ENCODE measurements at regions not wholly inside any gene's neighbourhood (a gene's known extent, or its start where the extent isn't known, plus 50 kb on each side); places are given as distances from the start of the nearest gene placed in this dataset.

DNA sequence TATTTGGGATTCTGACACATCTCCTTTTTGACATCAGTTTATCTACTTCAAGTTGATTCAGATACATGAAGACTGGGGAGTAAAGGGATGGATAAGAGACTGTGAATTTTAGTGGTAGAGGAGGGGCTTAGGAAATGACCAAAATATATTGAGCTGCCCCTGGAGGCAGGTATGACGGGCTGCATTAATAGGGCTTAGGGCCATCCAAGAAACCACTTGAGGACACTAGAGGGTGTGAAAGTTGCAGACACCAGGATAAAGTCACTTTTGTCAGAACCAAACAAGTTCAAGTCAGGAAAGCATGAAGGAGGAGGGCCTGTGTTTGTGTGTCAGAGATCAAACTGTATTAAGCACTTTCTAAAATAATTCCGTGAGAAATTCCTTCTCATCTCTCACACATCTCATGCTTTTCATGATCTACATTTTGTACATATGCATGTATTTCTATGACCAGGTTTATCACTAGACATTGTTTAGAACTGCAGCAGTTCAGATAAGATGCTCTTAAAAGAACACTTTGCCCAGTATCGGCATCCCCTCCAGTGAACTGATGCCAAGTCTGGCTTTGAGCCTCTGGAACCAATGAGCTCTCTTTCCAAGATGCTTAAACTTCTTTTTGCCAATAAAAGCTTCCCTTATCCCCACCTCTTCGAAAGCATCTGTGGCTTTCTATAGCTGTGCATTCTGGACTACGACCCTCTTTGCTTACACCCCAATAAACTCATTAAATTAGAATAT, 136.9 kb downstream of the SLC38A1 start:
- Histone ChIP-seq H3K36me3 (ENCODE audit: low read length) (no peaks in the 10 kb centered on the region), H3F3A (ENCODE audit: insufficient read depth) (no peaks in the 10 kb centered on the region), H3K27ac (ENCODE audit: low read depth, low read length) (no peak overlapping the region), H3K9me2 (replicated peaks; ENCODE audit: insufficient read depth, low read length) (no peaks in the 10 kb centered on the region), H3K9ac (ENCODE audit: low read length) (no peak overlapping the region), H3K27me3 (ENCODE audit: low read length) (no peaks in the 10 kb centered on the region), H3K79me2 (ENCODE audit: insufficient read depth, low read length) (no peaks in the 10 kb centered on the region), H4K20me1 (ENCODE audit: low read depth, low read length) (no peaks in the 10 kb centered on the region), H2AFZ (ENCODE audit: low read depth, low read length, severe bottlenecking) (no peak overlapping the region), H3K4me2 (ENCODE audit: low read depth, low read length, poor library complexity, severe bottlenecking) (no peak overlapping the region), H3K4me3 (ENCODE audit: insufficient read depth, low read length, poor library complexity, severe bottlenecking) (no peak overlapping the region), H3K9me3 (ENCODE audit: insufficient read depth, low read length) (no peaks in the 10 kb centered on the region)
- TF ChIP-seq CTCF (IDR thresholded peaks at IDR 0.05; ENCODE audit: insufficient read depth, low read length, poor library complexity, severe bottlenecking), result no peak
- no peak for TF ChIP-seq EZH2phosphoT487 (conservative IDR thresholded peaks at IDR 0.05; ENCODE audit: low read length)

DNA sequence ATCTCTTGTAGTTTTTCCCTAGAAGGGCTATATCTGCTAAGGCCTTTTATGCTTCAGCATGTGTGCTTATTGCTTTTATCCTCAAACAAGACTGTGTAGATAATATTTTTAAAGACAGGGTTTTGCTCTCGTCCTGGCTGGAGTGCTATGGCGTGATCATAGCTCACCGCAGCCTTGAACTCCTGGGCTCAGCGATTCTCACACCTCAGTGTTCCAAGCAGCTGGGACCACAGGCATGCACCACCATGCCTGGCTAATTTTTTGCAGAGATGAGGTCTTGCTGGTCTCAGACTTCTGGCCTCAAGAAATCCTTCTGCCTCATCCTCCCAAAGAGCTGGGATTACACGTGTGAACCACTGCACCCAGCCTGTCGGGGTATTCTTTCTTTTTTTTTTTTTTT, 137.3 kb upstream of the SCAF11 start:
- TF ChIP-seq EZH2phosphoT487 (conservative IDR thresholded peaks at IDR 0.05; ENCODE audit: low read length), result no peak
- no peak for TF ChIP-seq CTCF (IDR thresholded peaks at IDR 0.05; ENCODE audit: insufficient read depth, low read length, poor library complexity, severe bottlenecking)
- H3K4me2 ChIP-seq (ENCODE audit: low read depth, low read length, poor library complexity, severe bottlenecking), result no peak overlapping the region
- no peaks in the 10 kb centered on the region for H3K27me3 ChIP-seq (ENCODE audit: low read length)
- H3K79me2 ChIP-seq (ENCODE audit: insufficient read depth, low read length), result no peaks in the 10 kb centered on the region
- H3K9ac ChIP-seq (ENCODE audit: low read length), result no peak overlapping the region
- no peaks in the 10 kb centered on the region for H3F3A ChIP-seq (ENCODE audit: insufficient read depth)
- no peaks in the 10 kb centered on the region for H3K36me3 ChIP-seq (ENCODE audit: low read length)
- no peak overlapping the region for H2AFZ ChIP-seq (ENCODE audit: low read depth, low read length, severe bottlenecking)
- H3K27ac ChIP-seq (ENCODE audit: low read depth, low read length), result no peak overlapping the region
- no peaks in the 10 kb centered on the region for H3K9me3 ChIP-seq (ENCODE audit: insufficient read depth, low read length)
- H3K9me2 ChIP-seq (replicated peaks; ENCODE audit: insufficient read depth, low read length), result no peaks in the 10 kb centered on the region
- H3K4me3 ChIP-seq (ENCODE audit: insufficient read depth, low read length, poor library complexity, severe bottlenecking), result no peak overlapping the region
- no peaks in the 10 kb centered on the region for H4K20me1 ChIP-seq (ENCODE audit: low read depth, low read length)

GRCh38 chr12:46126050-46126727, 135.8 kb upstream of the SCAF11 start:
- H3K27ac ChIP-seq (ENCODE audit: low read depth, low read length), result no peak overlapping the region
- no peak overlapping the region for H3K4me2 ChIP-seq (ENCODE audit: low read depth, low read length, poor library complexity, severe bottlenecking)
- TF ChIP-seq EZH2phosphoT487 (conservative IDR thresholded peaks at IDR 0.05; ENCODE audit: low read length) (no peak), CTCF (IDR thresholded peaks at IDR 0.05; ENCODE audit: insufficient read depth, low read length, poor library complexity, severe bottlenecking) (no peak)
- H3K27me3 ChIP-seq (ENCODE audit: low read length), result no peaks in the 10 kb centered on the region
- H3F3A ChIP-seq (ENCODE audit: insufficient read depth), result no peaks in the 10 kb centered on the region
- H3K79me2 ChIP-seq (ENCODE audit: insufficient read depth, low read length), result no peaks in the 10 kb centered on the region
- no peaks in the 10 kb centered on the region for H3K9me2 ChIP-seq (replicated peaks; ENCODE audit: insufficient read depth, low read length)
- no peak overlapping the region for H3K9ac ChIP-seq (ENCODE audit: low read length)
- H3K9me3 ChIP-seq (ENCODE audit: insufficient read depth, low read length), result no peaks in the 10 kb centered on the region
- H2AFZ ChIP-seq (ENCODE audit: low read depth, low read length, severe bottlenecking), result no peak overlapping the region
- H3K4me3 ChIP-seq (ENCODE audit: insufficient read depth, low read length, poor library complexity, severe bottlenecking), result no peak overlapping the region
- H3K36me3 ChIP-seq (ENCODE audit: low read length), result no peaks in the 10 kb centered on the region
- H4K20me1 ChIP-seq (ENCODE audit: low read depth, low read length), result no peaks in the 10 kb centered on the region
